Calu3 (cell line): ENCODE measurements at regions not wholly inside any gene's neighbourhood (a gene's known extent, or its start where the extent isn't known, plus 50 kb on each side); places are given as distances from the start of the nearest gene placed in this dataset.
A peak's percentile ranks its signal among the peaks of the same experiment; 100 is the strongest.

Experiments
- BruUV-seq: library from RNA; stranded (reverse); fragments of 400-500 nt; replicated peaks from 2 replicates; lab custom pipeline; 2021; lab: Mats Ljungman, UMichigan
- CTCF ChIA-PET: fragments of 300-600 bp; sonication (Branson Sonifier 250); formaldehyde crosslinking; loops from one replicate; lab custom pipeline; 2022; ENCODE audit warnings: antibody characterized with exemption; lab: Charles Lee
- DNase-seq: peaks from one replicate; pipeline ENCODE4 v3.0.0; 2022
- H3K27ac Mint-ChIP-seq: one replicate; pipeline ENCODE4 v1.8.0; 2022; ENCODE audit warnings: mixed read lengths; ENCODE audit not compliant: unreplicated experiment
- H3K27me3 Mint-ChIP-seq: one replicate; pipeline ENCODE4 v1.8.0; 2022; ENCODE audit warnings: mixed read lengths; ENCODE audit not compliant: unreplicated experiment
- H3K36me3 Mint-ChIP-seq: one replicate; pipeline ENCODE4 v1.8.0; 2022; ENCODE audit warnings: mild to moderate bottlenecking, moderate library complexity, mixed read lengths; ENCODE audit not compliant: insufficient read depth, unreplicated experiment
- H3K4me1 Mint-ChIP-seq: one replicate; pipeline ENCODE4 v1.8.0; 2022; ENCODE audit warnings: mild to moderate bottlenecking, low read depth, mixed read lengths; ENCODE audit not compliant: unreplicated experiment
- H3K4me3 Mint-ChIP-seq: one replicate; pipeline ENCODE4 v1.8.0; 2022; ENCODE audit warnings: mild to moderate bottlenecking, low read depth, moderate library complexity, mixed read lengths; ENCODE audit not compliant: unreplicated experiment
- H3K9me3 Mint-ChIP-seq: one replicate; pipeline ENCODE4 v1.8.0; 2022; ENCODE audit warnings: low read depth, mixed read lengths; ENCODE audit not compliant: unreplicated experiment
- CTCF ChIP-seq: fragments of 200-600 bp; IDR thresholded peaks from one replicate; pipeline ENCODE4 v1.8.0; 2022; ENCODE audit warnings: antibody characterized with exemption; ENCODE audit not compliant: unreplicated experiment
- intact Hi-C: fragments of 100-400 bp; cut with micrococcal nuclease; formaldehyde crosslinking; loops from one replicate; pipeline ENCODE4 v1.10.0; 2022; ENCODE audit not compliant: unreplicated experiment

- no peak overlapping the region for H3K27ac Mint-ChIP-seq
- no TSS peak for BruUV-seq
- CTCF ChIA-PET, result no interaction called here
Observed at GRCh38 chr16:65910291-65910690, 456.2 kb upstream of the CDH5 start.

GRCh38 chr16:65909310-65910050, 457.0 kb upstream of the CDH5 start:
- intact Hi-C loops, result no loop called here
- CTCF ChIA-PET, result interaction anchor here (2.2 kb wide), 1 partner anchor 15 kb away, joined by 4 read pairs; no protein-coding TSS in a partner anchor
- DNase-seq, result peak; percentile 12
- no TSS peak for BruUV-seq
- peaks cover 54% of the 10 kb centered on the region for H3K27me3 Mint-ChIP-seq
- no peak overlapping the region for H3K27ac Mint-ChIP-seq
- TF ChIP-seq CTCF, result no peak
- H3K9me3 Mint-ChIP-seq, result no peaks in the 10 kb centered on the region
- H3K36me3 Mint-ChIP-seq, result no peaks in the 10 kb centered on the region
- H3K4me1 Mint-ChIP-seq, result no peaks in the 10 kb centered on the region
- H3K4me3 Mint-ChIP-seq, result no peak overlapping the region

More at GRCh38 chr16:65910291-65910690, 456.2 kb upstream of the CDH5 start:
- Mint-ChIP-seq H3K27me3 (peaks cover 46% of the 10 kb centered on the region), H3K36me3 (no peaks in the 10 kb centered on the region), H3K4me3 (no peak overlapping the region), H3K9me3 (no peaks in the 10 kb centered on the region), H3K4me1 (no peaks in the 10 kb centered on the region)
- intact Hi-C loops, result no loop called here
- DNase-seq, result no peak
- TF ChIP-seq CTCF, result no peak

GRCh38 chr16:65908568-65908967, 457.9 kb upstream of the CDH5 start:
- DNase-seq, result no peak
- CTCF ChIA-PET, result interaction anchor here (2.2 kb wide), 1 partner anchor 14 kb away, joined by 4 read pairs; no protein-coding TSS in a partner anchor
- BruUV-seq, result no TSS peak
- TF ChIP-seq CTCF, result no peak
- no peaks in the 10 kb centered on the region for H3K4me1 Mint-ChIP-seq
- intact Hi-C loops, result no loop called here
- H3K36me3 Mint-ChIP-seq, result no peaks in the 10 kb centered on the region
- H3K27me3 Mint-ChIP-seq, result peaks cover 59% of the 10 kb centered on the region
- no peaks in the 10 kb centered on the region for H3K9me3 Mint-ChIP-seq
- no peak overlapping the region for H3K27ac Mint-ChIP-seq
- no peak overlapping the region for H3K4me3 Mint-ChIP-seq

- no peaks in the 10 kb centered on the region for H3K36me3 Mint-ChIP-seq
- intact Hi-C loops, result no loop called here
- H3K4me1 Mint-ChIP-seq, result no peaks in the 10 kb centered on the region
- CTCF ChIA-PET, result interaction anchor here (0.7 kb wide), 1 partner anchor 189 kb away, joined by 3 read pairs; no protein-coding TSS in a partner anchor
- DNase-seq, result no peak
- H3K4me3 Mint-ChIP-seq, result no peak overlapping the region
- no peaks in the 10 kb centered on the region for H3K9me3 Mint-ChIP-seq
- no TSS peak for BruUV-seq
- H3K27ac Mint-ChIP-seq, result no peak overlapping the region
- TF ChIP-seq CTCF, result no peak
- H3K27me3 Mint-ChIP-seq, result peaks cover 88% of the 10 kb centered on the region
Observed at GRCh38 chr16:65905331-65905730, 461.2 kb upstream of the CDH5 start.
